ENCODE measurements at regions not wholly inside any gene's neighbourhood (a gene's known extent, or its start where the extent isn't known, plus 50 kb on each side); places are given as distances from the start of the nearest gene placed in this dataset.

GRCh38 chr2:34121076-34121475 lies 522.0 kb upstream of the FAM98A start:
- H3K36me3 Mint-ChIP-seq = peaks cover 5% of the 10 kb centered on the region
- TF ChIP-seq ZNF281 (CRISPR knock-in tag; IDR thresholded peaks at IDR 0.05) (no peak), HMGA2 (CRISPR knock-in tag; IDR thresholded peaks at IDR 0.05) (no peak), KAT7 (CRISPR knock-in tag; IDR thresholded peaks at IDR 0.05; ENCODE audit: borderline replicate concordance) (no peak), CTCF (IDR thresholded peaks at IDR 0.05) (no peak), RELA (CRISPR knock-in tag; IDR thresholded peaks at IDR 0.05; ENCODE audit: borderline replicate concordance) (no peak), SP1 (CRISPR knock-in tag; conservative IDR thresholded peaks at IDR 0.05) (no peak), NR2C2 (CRISPR knock-in tag; IDR thresholded peaks at IDR 0.05) (no peak), FOXP4 (CRISPR knock-in tag; IDR thresholded peaks at IDR 0.05) (no peak), GABPB1 (CRISPR knock-in tag; IDR thresholded peaks at IDR 0.05) (no peak), HMGXB4 (CRISPR knock-in tag; IDR thresholded peaks at IDR 0.05) (no peak), SMAD3 (CRISPR knock-in tag; IDR thresholded peaks at IDR 0.05; ENCODE audit: borderline replicate concordance) (no peak), ZNF423 (CRISPR knock-in tag; IDR thresholded peaks at IDR 0.05) (no peak), ZNF121 (CRISPR knock-in tag; IDR thresholded peaks at IDR 0.05) (no peak), USF2 (CRISPR knock-in tag; IDR thresholded peaks at IDR 0.05) (no peak), EMX1 (CRISPR knock-in tag; IDR thresholded peaks at IDR 0.05) (no peak), NR1H2 (CRISPR knock-in tag; IDR thresholded peaks at IDR 0.05) (no peak), TP53 (CRISPR knock-in tag; IDR thresholded peaks at IDR 0.05) (no peak), CREB1 (CRISPR knock-in tag; IDR thresholded peaks at IDR 0.05) (no peak)
- TF ChIP-seq, protein P1, sequence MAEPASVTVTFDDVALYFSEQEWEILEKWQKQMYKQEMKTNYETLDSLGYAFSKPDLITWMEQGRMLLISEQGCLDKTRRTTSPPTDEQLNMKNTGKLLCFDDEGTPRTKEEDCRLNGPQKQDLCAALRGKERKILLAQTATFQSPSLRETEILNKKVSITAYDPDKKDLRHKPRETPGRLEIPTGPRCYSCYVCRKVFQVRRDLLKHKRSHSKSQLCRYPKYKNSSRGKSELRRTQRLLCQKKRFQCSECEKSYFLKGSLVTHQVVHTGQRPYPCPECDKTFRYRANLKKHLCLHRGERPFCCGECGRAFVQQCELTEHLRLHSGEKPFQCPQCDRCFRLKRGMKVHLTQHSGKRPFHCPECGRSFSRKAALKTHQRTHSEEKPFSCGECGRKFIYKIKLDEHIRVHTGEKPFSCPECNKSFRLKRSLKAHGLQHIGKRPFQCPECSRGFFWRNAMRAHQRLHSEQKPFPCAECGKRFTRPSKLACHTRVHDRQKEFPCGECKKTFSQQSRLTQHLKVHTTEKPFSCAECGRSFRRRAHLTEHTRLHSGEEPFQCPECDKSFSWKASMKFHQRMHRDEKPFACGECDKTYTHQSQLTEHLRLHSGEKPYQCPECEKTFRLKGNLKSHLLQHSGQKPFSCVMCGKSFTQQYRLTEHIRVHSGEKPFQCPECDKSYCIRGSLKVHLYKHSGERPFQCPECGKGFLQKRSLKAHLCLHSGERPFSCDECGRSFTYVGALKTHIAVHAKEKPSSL (CRISPR knock-in tag; conservative IDR thresholded peaks at IDR 0.05) = no peak
- H3K4me1 Mint-ChIP-seq = no peaks in the 10 kb centered on the region
- POLR2A ChIA-PET = no interaction called here
- no peak overlapping the region for H3K4me3 Mint-ChIP-seq
- no peak for DNase-seq (ENCODE audit: low spot score)
- H3K27me3 Mint-ChIP-seq (ENCODE audit: low read depth) = no peaks in the 10 kb centered on the region
- no peak overlapping the region for H3K27ac Mint-ChIP-seq
- peaks cover 24% of the 10 kb centered on the region for H3K9me3 Mint-ChIP-seq
- CTCF ChIA-PET = no interaction called here
- ATAC-seq = no peak

Measured in WTC11 (cell line).